Fibroblast of the aortic adventitia (primary cell): ENCODE measurements at regions not wholly inside any gene's neighbourhood (a gene's known extent, or its start where the extent isn't known, plus 50 kb on each side); places are given as distances from the start of the nearest gene placed in this dataset.

Experiments
- DNase-seq: peaks from one replicate; pipeline ENCODE4 v3.0.0-alpha.2; 2010; ENCODE audit warnings: low read depth
- H3K4me3 ChIP-seq: 2 replicates; pipeline ENCODE4 v1.5.1; 2011; ENCODE audit warnings: low read depth, mild to moderate bottlenecking, control low read depth, low read length, moderate library complexity
- CTCF ChIP-seq: IDR thresholded peaks from 2 replicates; pipeline ENCODE4 v1.5.1; 2011; ENCODE audit warnings: mild to moderate bottlenecking, low read length, control low read depth, inconsistent platforms; ENCODE audit not compliant: insufficient read depth

- no peak for TF ChIP-seq CTCF
- H3K4me3 ChIP-seq = no peak overlapping the region
- DNase-seq = no peak
Observed at GRCh38 chr11:110928391-110928790, 216.2 kb upstream of the ARHGAP20 start.

- DNase-seq = peak; percentile 93
- no peak overlapping the region for H3K4me3 ChIP-seq
- no peak for TF ChIP-seq CTCF
Observed at GRCh38 chr11:110921742-110922521, 209.7 kb upstream of the ARHGAP20 start.

GRCh38 chr11:110919241-110919922, 207.1 kb upstream of the ARHGAP20 start:
- peak; percentile 3 for DNase-seq
- no peak for TF ChIP-seq CTCF

GRCh38 chr11:110918351-110918750, 206.1 kb upstream of the ARHGAP20 start:
- no peak overlapping the region for H3K4me3 ChIP-seq
- DNase-seq = no peak
- no peak for TF ChIP-seq CTCF

More at GRCh38 chr11:110919241-110919922, 207.1 kb upstream of the ARHGAP20 start:
- H3K4me3 ChIP-seq = no peak overlapping the region

- H3K4me3 ChIP-seq = no peak overlapping the region
- no peak for TF ChIP-seq CTCF
- DNase-seq = peak; percentile 34
Observed at GRCh38 chr11:110912437-110912836, 200.2 kb upstream of the ARHGAP20 start.

GRCh38 chr11:110910384-110910783, 198.1 kb upstream of the ARHGAP20 start:
- no peak for DNase-seq
- no peak overlapping the region for H3K4me3 ChIP-seq
- TF ChIP-seq CTCF = no peak
